GM12872 (cell line): ENCODE measurements at regions not wholly inside any gene's neighbourhood (a gene's known extent, or its start where the extent isn't known, plus 50 kb on each side); places are given as distances from the start of the nearest gene placed in this dataset.

ENCODE experiments used
- CTCF ChIP-seq: IDR thresholded peaks from 3 replicates; pipeline ENCODE4 v1.5.1; 2011; ENCODE audit warnings: low read depth, mild to moderate bottlenecking, low read length, moderate library complexity; ENCODE audit not compliant: insufficient read depth

GRCh38 chr5:74233571-74233970 lies 407.0 kb downstream of the ENC1 start:
- TF ChIP-seq CTCF, result no peak

GRCh38 chr5:74233091-74233490 lies 407.4 kb downstream of the ENC1 start:
- no peak for TF ChIP-seq CTCF

- no peak for TF ChIP-seq CTCF
Observed at GRCh38 chr5:74232276-74232675, 408.3 kb downstream of the ENC1 start.

- no peak for TF ChIP-seq CTCF
Observed at GRCh38 chr5:74231697-74232096, 408.8 kb downstream of the ENC1 start.

GRCh38 chr5:74226716-74227485 lies 413.6 kb downstream of the ENC1 start:
- no peak for TF ChIP-seq CTCF

GRCh38 chr5:74225587-74225986 lies 414.9 kb downstream of the ENC1 start:
- TF ChIP-seq CTCF, result no peak

- no peak for TF ChIP-seq CTCF
Observed at GRCh38 chr5:74224331-74224730, 416.2 kb downstream of the ENC1 start.
